AG10803 (cell line): ENCODE measurements at regions not wholly inside any gene's neighbourhood (a gene's known extent, or its start where the extent isn't known, plus 50 kb on each side); places are given as distances from the start of the nearest gene placed in this dataset.

Experiments used
- DNase-seq: peaks from one replicate; pipeline ENCODE4 v3.0.0; 2010; ENCODE audit warnings: low read depth
- H3K4me3 ChIP-seq: 2 replicates; pipeline ENCODE4 v1.5.1; 2011; ENCODE audit warnings: mild to moderate bottlenecking, low read length, control low read depth
- TF ChIP-seq, protein P1 (sequence below): conservative IDR thresholded peaks from 2 replicates; pipeline ENCODE4 v1.5.1; 2011; ENCODE audit warnings: mild to moderate bottlenecking, low read length, control low read depth, inconsistent platforms

DNA sequence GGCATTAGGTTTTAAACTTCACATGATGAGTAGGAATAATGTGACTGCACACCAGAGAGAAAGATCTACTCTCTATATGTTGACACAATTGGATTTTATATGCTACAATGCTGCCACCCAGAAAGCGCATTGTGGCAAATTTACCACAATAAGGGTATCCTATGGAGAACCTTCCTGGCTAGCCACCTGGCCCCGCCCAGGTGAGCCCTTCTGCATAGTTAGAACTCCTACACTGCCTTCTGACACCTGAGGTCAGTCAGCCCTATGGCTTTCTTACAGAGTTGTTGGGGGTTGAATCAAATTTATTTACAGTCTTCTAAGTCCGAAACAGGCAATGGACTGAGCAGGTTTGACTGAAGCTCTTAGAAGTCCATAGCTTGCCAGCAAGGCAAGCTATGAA, 153.8 kb upstream of the S100G start:
- TF ChIP-seq, protein P1, sequence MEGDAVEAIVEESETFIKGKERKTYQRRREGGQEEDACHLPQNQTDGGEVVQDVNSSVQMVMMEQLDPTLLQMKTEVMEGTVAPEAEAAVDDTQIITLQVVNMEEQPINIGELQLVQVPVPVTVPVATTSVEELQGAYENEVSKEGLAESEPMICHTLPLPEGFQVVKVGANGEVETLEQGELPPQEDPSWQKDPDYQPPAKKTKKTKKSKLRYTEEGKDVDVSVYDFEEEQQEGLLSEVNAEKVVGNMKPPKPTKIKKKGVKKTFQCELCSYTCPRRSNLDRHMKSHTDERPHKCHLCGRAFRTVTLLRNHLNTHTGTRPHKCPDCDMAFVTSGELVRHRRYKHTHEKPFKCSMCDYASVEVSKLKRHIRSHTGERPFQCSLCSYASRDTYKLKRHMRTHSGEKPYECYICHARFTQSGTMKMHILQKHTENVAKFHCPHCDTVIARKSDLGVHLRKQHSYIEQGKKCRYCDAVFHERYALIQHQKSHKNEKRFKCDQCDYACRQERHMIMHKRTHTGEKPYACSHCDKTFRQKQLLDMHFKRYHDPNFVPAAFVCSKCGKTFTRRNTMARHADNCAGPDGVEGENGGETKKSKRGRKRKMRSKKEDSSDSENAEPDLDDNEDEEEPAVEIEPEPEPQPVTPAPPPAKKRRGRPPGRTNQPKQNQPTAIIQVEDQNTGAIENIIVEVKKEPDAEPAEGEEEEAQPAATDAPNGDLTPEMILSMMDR = no peak
- H3K4me3 ChIP-seq = no peak overlapping the region
- no peak for DNase-seq

DNA sequence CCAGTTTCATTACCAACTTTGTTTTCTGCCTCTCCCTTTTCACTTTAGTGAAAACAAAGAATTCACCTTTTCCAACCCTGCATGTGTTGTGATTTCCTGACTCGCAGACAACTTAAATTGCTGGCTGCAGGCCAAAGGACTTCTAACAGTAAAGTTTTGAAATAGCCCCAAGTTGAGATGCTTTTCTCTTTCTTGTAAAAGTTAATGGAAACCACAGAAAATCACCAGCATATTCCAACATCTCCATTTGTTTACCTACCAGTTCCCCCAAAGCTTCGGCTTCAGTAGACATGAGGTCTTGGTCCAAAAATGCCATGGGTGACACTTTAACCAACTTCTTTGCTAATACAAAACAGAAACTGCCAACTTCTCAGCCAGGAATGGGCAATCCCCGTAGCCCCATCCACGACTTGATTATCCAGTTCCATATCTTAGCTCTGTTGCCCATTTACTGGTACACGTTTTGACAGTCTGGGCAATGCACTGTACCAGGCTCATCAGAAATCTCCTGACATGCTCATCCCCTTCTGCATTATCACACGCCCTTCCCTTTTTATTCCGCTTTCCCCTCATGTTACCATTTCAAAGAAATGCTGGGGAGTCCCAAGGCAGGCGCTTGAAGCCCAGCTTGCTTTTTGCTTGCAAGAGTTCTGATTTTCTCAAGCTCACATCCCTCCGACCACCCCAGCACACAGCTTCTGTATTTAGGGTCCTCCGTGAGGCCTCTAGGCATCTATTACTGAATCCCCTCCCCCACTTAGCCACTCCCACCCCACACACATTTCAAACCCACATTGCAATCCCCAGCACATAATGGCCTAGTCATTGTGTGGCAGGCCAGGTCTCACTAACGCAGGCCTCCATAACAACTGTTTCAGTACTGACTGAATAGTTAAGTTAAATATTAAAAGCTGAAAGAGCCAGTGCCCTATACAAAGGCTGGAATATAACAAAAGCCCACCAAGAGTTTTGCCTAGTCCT, 137.9 kb upstream of the S100G start:
- H3K4me3 ChIP-seq = no peak overlapping the region
- DNase-seq = peak; percentile 41
- TF ChIP-seq, protein P1 = no peak

DNA sequence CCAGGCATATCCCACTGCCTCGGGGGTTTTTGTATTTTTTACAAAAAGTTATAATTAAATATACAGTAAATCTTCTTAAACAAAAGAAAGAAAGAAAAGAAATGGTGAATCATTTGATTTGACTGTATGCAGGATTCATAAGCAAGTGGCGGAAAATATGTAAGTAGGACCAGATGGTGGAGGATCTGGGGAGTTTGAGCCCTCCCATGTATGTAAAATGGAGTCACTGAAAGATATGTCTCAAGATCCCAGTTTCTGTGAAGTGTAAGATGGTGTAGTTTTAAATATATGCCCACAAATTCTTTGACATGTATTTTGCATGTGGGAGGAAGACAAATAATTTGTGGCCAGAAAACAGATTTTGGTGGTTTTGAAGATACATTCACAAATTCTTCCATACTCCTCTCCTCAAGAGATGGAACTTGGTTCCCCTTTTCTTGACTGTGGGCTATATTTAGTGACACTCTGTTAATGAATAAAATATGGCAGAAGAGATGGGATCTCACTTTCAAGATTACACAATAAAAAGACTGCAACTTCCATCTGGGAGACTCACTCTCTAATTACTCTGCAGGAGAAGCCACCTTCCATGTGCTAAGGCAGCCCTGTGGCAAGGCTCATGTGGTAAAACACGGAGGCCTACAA, 133.6 kb upstream of the S100G start:
- TF ChIP-seq, protein P1 = no peak
- no peak overlapping the region for H3K4me3 ChIP-seq
- peak; percentile 89 for DNase-seq

DNA sequence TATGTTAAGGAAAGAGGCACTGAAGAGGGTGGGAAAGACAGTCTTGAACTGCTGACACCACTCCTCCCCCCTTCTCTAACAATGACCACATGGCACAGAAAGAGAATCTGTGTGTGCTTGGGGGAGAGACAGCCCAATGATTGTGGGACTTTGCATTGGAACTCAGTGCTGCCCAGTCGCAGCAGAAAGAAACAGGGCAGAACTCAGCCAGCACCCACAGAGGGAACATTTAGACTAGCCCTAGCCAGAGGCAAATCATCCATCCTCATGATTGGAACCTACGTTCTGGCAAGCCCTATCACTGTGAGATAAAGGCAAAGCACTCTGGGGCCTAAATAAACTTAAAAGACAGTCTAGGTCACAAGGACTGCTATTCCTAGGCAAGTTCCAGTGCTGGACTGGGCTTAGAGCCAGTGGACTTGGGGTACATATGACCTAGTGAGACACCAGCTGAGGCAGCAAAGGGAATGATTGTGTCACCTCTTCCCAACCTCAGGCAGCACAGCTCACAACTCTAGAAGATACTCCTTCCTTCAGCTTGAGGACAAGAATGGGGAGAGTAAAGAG, 132.8 kb upstream of the S100G start:
- H3K4me3 ChIP-seq = no peak overlapping the region
- TF ChIP-seq, protein P1 = no peak
- DNase-seq = peak; percentile 16

DNA sequence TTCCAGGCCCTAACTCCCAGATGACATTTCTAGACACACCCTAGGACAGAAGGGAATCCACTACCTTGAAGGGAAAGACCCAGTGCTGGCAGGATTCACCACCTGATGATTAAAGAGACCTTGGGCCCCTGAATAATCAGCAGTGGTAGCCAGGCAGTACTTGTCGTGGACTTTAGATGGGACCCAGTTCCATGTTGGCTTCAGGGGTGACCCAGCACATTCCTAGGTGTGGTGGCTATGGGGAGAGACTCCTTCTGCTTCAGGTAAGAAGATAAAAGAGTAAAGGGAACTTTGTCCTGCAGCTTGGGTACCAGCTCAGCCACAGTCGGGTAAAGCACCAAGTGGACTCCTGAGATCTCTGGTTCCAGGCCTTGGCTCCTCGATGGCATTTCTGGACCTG, 131.8 kb upstream of the S100G start:
- TF ChIP-seq, protein P1 = no peak
- DNase-seq = no peak
- no peak overlapping the region for H3K4me3 ChIP-seq

DNA sequence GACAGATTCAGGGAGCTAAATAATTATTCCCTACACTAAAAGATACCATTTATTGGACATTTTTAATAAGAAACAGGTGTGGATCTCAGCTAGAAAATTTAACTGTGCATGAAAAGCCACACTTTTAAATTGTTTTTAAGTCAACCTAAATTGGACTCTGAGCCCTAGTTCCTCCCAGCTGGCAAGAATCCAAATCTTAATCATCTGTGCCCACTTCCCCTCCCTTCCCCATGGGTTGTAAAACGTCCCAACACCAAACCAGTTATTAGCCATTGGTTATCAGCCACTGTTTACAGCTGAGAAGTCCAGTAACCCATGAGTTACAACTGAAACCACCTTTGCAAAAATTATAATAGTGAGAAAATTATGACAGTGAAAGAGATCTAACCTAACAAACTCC, 125.6 kb upstream of the S100G start:
- TF ChIP-seq, protein P1 = no peak
- peak; percentile 14 for DNase-seq
- H3K4me3 ChIP-seq = no peak overlapping the region
